ENCODE measurements at regions not wholly inside any gene's neighbourhood (a gene's known extent, or its start where the extent isn't known, plus 50 kb on each side); places are given as distances from the start of the nearest gene placed in this dataset.

DNA sequence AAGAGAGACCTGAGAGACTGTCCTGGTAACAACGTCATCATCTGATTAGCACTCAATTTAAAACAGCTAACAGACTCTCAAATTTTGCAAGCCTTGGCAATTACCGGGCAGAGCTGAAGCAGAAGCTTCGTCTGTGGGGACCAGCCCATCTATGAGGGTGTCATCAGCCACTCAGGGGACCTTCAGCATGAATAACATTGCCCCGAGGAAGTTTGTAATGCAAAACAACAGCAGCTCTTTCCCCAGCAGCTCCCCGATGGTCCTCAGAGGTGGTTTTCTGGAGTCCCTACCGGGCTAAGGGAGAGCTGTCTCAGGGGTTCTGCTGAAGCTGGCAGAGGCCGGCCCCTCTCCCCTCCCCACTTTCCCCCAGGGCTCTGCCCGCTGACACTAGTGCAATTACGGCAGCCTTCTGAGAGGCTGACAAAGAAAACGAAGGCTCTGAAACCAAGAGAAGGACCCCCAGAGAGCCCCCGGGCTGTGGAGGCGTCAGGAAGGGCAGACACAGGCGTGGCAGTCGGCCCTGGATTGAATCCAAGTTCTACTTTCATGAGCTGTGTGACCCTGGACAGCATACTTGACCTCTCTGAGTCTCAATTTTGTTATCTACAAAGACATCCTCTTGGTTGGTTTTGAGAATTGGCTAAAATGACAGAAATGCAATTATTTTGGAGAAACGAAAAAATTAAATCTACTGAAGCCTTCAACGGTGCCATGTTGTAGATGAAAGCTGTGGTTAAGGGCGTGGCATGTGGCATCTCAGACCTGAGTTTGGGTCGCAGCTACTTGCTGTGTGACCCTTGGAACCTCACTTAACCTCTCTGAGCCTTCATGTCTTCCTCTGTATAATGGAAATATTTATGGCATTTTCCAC, 102.1 kb upstream of the TLE3 start:
- peaks cover 0 to 21% of the 10 kb centered on the region in 2 donors for H3K27me3 ChIP-seq
- intact Hi-C loops (cut with DNase I), result no loop called here
- no peak for ATAC-seq

GRCh38 chr15:70199124-70199482, 101.4 kb upstream of the TLE3 start:
- H3K4me1 ChIP-seq, result peaks cover 12 to 15% of the 10 kb centered on the region in 2 donors
- intact Hi-C loops (cut with DNase I), result no loop called here
- no peak for ATAC-seq

More for the DNA sequence above, 102.1 kb upstream of the TLE3 start:
- Histone ChIP-seq H3K36me3 (no peaks in the 10 kb centered on the region), H3K4me1 (peaks cover 12 to 15% of the 10 kb centered on the region in 2 donors), H3K9me3 (no peaks in the 10 kb centered on the region), H3K27ac (no peak overlapping the region), H3K4me3 (no peak overlapping the region)
- TF ChIP-seq CTCF (IDR thresholded peaks at IDR 0.05), result no peak
- no peak for DNase-seq

GRCh38 chr15:70198441-70199123, 100.9 kb upstream of the TLE3 start:
- ATAC-seq (no peak), DNase-seq (no peak)
- Histone ChIP-seq H3K4me3 (no peak overlapping the region), H3K36me3 (no peaks in the 10 kb centered on the region), H3K4me1 (peaks cover 12 to 15% of the 10 kb centered on the region in 2 donors), H3K27ac (no peak overlapping the region), H3K9me3 (no peaks in the 10 kb centered on the region), H3K27me3 (peaks cover 0 to 21% of the 10 kb centered on the region in 2 donors)
- intact Hi-C loops (cut with DNase I), result no loop called here
- TF ChIP-seq CTCF (IDR thresholded peaks at IDR 0.05), result no peak

More at GRCh38 chr15:70199124-70199482, 101.4 kb upstream of the TLE3 start:
- Histone ChIP-seq H3K36me3 (no peaks in the 10 kb centered on the region), H3K27me3 (peaks cover 0 to 21% of the 10 kb centered on the region in 2 donors), H3K27ac (no peak overlapping the region), H3K9me3 (no peaks in the 10 kb centered on the region), H3K4me3 (no peak overlapping the region)
- no peak for TF ChIP-seq CTCF (IDR thresholded peaks at IDR 0.05)
- DNase-seq, result no peak

- DNase-seq (no peak), ATAC-seq (no peak)
- no peak overlapping the region for H3K27ac ChIP-seq
- intact Hi-C loops (cut with DNase I), result no loop called here
- H3K4me1 ChIP-seq, result peaks cover 12 to 15% of the 10 kb centered on the region in 2 donors
- H3K4me3 ChIP-seq, result no peak overlapping the region
- H3K36me3 ChIP-seq, result no peaks in the 10 kb centered on the region
- no peak for TF ChIP-seq CTCF (IDR thresholded peaks at IDR 0.05)
- peaks cover 0 to 21% of the 10 kb centered on the region in 2 donors for H3K27me3 ChIP-seq
- H3K9me3 ChIP-seq, result no peaks in the 10 kb centered on the region
Measured at GRCh38 chr15:70197945-70198361, 100.2 kb upstream of the TLE3 start.

GRCh38 chr15:70197318-70197944, 99.7 kb upstream of the TLE3 start:
- Histone ChIP-seq H3K4me3 (no peak overlapping the region), H3K36me3 (no peaks in the 10 kb centered on the region), H3K27ac (no peak overlapping the region), H3K9me3 (no peaks in the 10 kb centered on the region), H3K27me3 (peaks cover 0 to 21% of the 10 kb centered on the region in 2 donors), H3K4me1 (peaks cover 12 to 15% of the 10 kb centered on the region in 2 donors)
- intact Hi-C loops (cut with DNase I), result no loop called here
- DNase-seq (no peak), ATAC-seq (no peak)
- TF ChIP-seq CTCF (IDR thresholded peaks at IDR 0.05), result no peak
